ENCODE measurements at regions not wholly inside any gene's neighbourhood (a gene's known extent, or its start where the extent isn't known, plus 50 kb on each side); places are given as distances from the start of the nearest gene placed in this dataset.

- H3K27ac ChIP-seq (ENCODE audit: insufficient read depth, low read length), result no peak overlapping the region
- H3K56ac ChIP-seq (ENCODE audit: extremely low read depth, insufficient read depth, low read length), result no peak overlapping the region
- ChIA-PET CTCF (interaction anchor here (3.2 kb wide), 1 partner anchor 12 kb away, joined by 7 read pairs; no protein-coding TSS in a partner anchor), POLR2A (ENCODE audit: unreplicated experiment) (no interaction called here)
- H2BK15ac ChIP-seq (ENCODE audit: low read depth, low read length), result no peak overlapping the region
- H2AFZ ChIP-seq (replicated peaks; ENCODE audit: low read length, poor library complexity), result no peak overlapping the region
- H3K27me3 ChIP-seq (ENCODE audit: control insufficient read depth, insufficient read depth, low read length), result peaks cover 64% of the 10 kb centered on the region
- H3K14ac ChIP-seq (replicated peaks; ENCODE audit: low read depth, low read length), result no peak overlapping the region
- no peak overlapping the region for H2BK20ac ChIP-seq (ENCODE audit: low read depth, low read length)
- intact Hi-C loops (cut with micrococcal nuclease) (no loop called here), dilution Hi-C loops (cut with HindIII; ENCODE audit: low sequenced_read_pairs, unreplicated experiment) (no loop called here), in situ Hi-C loops (cut with MboI; ENCODE audit: low sequenced_read_pairs) (no loop called here)
- no peak overlapping the region for H4K91ac ChIP-seq (ENCODE audit: insufficient read depth, low read depth, low read length)
- no peak overlapping the region for H3K23ac ChIP-seq (ENCODE audit: low read depth, low read length)
- peaks cover 5% of the 10 kb centered on the region; the same call in 1 of the 2 replicates for H3K4me1 ChIP-seq (ENCODE audit: control insufficient read depth, insufficient read depth, low read length)
- no peaks in the 10 kb centered on the region; the same call in 1 of the 2 replicates for H3K9me3 ChIP-seq (ENCODE audit: control insufficient read depth, insufficient read depth, low read length)
- H2BK5ac ChIP-seq (ENCODE audit: low read depth, low read length, poor library complexity, severe bottlenecking), result no peak overlapping the region
- no peak overlapping the region for H3K18ac ChIP-seq (ENCODE audit: low read depth, low read length)
- H4K20me1 ChIP-seq (ENCODE audit: insufficient read depth, low read length), result no peaks in the 10 kb centered on the region; the same call in 1 of the 2 replicates
- H3K36me3 ChIP-seq (ENCODE audit: control insufficient read depth, insufficient read depth, low read length), result no peaks in the 10 kb centered on the region
- H3K79me1 ChIP-seq (ENCODE audit: low read depth in 1 of 2, low read length in 2 of 2), result no peaks in the 10 kb centered on the region
- H4K5ac ChIP-seq (ENCODE audit: low read depth, low read length), result no peak overlapping the region
- H3K4me3 ChIP-seq (ENCODE audit: insufficient read depth, low read depth, low read length), result no peak overlapping the region
- H3K9me1 ChIP-seq (ENCODE audit: insufficient read depth, low read length), result no peaks in the 10 kb centered on the region; the same call in 1 of the 2 replicates
- ATAC-seq (ENCODE audit: low read depth) (no peak), DNase-seq (no peak)
- WGBS, 2 experiments (ENCODE audit: extremely low coverage in 2 of 2, insufficient read length in 1 of 2), result 100% methylated on average over 1 of the region's 7 CpGs; no CpG with 5 or more reads in 1 of the 2 experiments
- no peak for TF ChIP-seq MAFK (IDR thresholded peaks at IDR 0.05; ENCODE audit: low read depth, low read length)
- TF ChIP-seq POLR2A (IDR thresholded peaks at IDR 0.05; ENCODE audit: low read depth, low read length), result no peak
- H3K9ac ChIP-seq (ENCODE audit: low read depth, low read length), result no peak overlapping the region
- H2BK120ac ChIP-seq (ENCODE audit: low read depth, low read length), result no peak overlapping the region
- no peak overlapping the region for H4K8ac ChIP-seq (ENCODE audit: low read depth in 2 of 2, low read length in 2 of 2)
- no peak overlapping the region for H2AK9ac ChIP-seq (replicated peaks; ENCODE audit: low read depth, low read length, poor library complexity)
- no TSS peak for BruUV-seq (replicated peaks)
- H3K4ac ChIP-seq (ENCODE audit: low read depth, low read length), result no peak overlapping the region
- no peak overlapping the region for H3K4me2 ChIP-seq (ENCODE audit: low read depth, low read length)
- H2AK5ac ChIP-seq (ENCODE audit: low read depth, low read length), result no peak overlapping the region
These were observed 53.5 kb upstream of the DMRTB1 start for GRCh38 chr1:53405737-53406136.

Data from IMR-90 (cell line).